ENCODE measurements at regions not wholly inside any gene's neighbourhood (a gene's known extent, or its start where the extent isn't known, plus 50 kb on each side); places are given as distances from the start of the nearest gene placed in this dataset.

DNA sequence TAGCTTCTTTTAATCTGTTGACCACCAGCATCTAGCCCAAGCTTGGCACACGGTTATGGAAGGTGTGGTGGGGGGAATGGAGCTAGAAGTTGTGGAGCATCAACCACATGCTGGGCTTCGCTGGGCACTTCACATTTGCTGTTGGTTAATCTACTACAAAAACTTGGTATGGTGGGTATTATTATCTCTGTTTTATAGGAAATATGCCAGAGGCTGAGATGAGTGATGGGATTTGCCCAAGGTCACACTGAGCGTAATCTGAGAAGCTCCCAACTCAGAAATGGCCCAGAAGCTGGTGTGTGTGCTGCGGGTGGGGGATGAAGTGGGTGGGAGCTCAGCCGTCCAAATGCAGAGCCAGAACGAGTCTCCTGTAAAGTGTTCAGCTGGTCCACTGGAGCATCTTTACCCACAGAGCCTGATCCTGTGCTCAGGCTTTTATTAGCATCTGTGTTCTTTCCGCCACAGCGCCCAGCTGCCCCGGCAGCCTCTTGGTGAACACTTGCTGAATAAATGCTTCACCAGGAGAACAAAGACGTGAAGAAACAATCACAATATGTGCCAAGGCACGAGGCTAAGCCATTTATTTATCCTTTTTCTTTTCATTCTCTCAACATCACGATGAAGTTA, 98.6 kb upstream of the JUN start:
- TF ChIP-seq CTCF (IDR thresholded peaks at IDR 0.05) (no peak), POLR2A (IDR thresholded peaks at IDR 0.05) (no peak)

All from tibial nerve (tissue), 3 donors.